ENCODE measurements at regions not wholly inside any gene's neighbourhood (a gene's known extent, or its start where the extent isn't known, plus 50 kb on each side); places are given as distances from the start of the nearest gene placed in this dataset.

- TF ChIP-seq, protein P1, sequence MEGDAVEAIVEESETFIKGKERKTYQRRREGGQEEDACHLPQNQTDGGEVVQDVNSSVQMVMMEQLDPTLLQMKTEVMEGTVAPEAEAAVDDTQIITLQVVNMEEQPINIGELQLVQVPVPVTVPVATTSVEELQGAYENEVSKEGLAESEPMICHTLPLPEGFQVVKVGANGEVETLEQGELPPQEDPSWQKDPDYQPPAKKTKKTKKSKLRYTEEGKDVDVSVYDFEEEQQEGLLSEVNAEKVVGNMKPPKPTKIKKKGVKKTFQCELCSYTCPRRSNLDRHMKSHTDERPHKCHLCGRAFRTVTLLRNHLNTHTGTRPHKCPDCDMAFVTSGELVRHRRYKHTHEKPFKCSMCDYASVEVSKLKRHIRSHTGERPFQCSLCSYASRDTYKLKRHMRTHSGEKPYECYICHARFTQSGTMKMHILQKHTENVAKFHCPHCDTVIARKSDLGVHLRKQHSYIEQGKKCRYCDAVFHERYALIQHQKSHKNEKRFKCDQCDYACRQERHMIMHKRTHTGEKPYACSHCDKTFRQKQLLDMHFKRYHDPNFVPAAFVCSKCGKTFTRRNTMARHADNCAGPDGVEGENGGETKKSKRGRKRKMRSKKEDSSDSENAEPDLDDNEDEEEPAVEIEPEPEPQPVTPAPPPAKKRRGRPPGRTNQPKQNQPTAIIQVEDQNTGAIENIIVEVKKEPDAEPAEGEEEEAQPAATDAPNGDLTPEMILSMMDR (conservative IDR thresholded peaks at IDR 0.05 in 1 of 2, IDR thresholded peaks at IDR 0.05 in 1 of 2; ENCODE audit: low read depth in 1 of 2, low read length in 2 of 2): no peak
- TF ChIP-seq EZH2 (IDR thresholded peaks at IDR 0.05; ENCODE audit: low read length, missing control alignments): no peak
Measured at GRCh38 chr15:87433871-87434270, 822.7 kb downstream of the NTRK3 start.
